Right ventricle myocardium superior (tissue), 1 donor: ENCODE measurements at regions not wholly inside any gene's neighbourhood (a gene's known extent, or its start where the extent isn't known, plus 50 kb on each side); places are given as distances from the start of the nearest gene placed in this dataset.
A peak's percentile ranks its signal among the peaks of the same experiment; 100 is the strongest.

ENCODE experiments used
- ATAC-seq: fragments of 200-7000 bp; cut with Tn5 transposase; one replicate; pipeline ENCODE4 v1.9.1; 2020; ENCODE audit warnings: mild to moderate bottlenecking; ENCODE audit not compliant: poor library complexity
- DNase-seq: peaks from one replicate; pipeline ENCODE4 v3.0.0-alpha.2; 2020
- intact Hi-C: fragments of 100-400 bp; cut with DNase I; formaldehyde crosslinking; loops from one replicate; pipeline ENCODE4 v1.11.2; 2022
- donor health status: DM: no; HTN: yes; CAD: no; lungs with severe emphysema.

DNA sequence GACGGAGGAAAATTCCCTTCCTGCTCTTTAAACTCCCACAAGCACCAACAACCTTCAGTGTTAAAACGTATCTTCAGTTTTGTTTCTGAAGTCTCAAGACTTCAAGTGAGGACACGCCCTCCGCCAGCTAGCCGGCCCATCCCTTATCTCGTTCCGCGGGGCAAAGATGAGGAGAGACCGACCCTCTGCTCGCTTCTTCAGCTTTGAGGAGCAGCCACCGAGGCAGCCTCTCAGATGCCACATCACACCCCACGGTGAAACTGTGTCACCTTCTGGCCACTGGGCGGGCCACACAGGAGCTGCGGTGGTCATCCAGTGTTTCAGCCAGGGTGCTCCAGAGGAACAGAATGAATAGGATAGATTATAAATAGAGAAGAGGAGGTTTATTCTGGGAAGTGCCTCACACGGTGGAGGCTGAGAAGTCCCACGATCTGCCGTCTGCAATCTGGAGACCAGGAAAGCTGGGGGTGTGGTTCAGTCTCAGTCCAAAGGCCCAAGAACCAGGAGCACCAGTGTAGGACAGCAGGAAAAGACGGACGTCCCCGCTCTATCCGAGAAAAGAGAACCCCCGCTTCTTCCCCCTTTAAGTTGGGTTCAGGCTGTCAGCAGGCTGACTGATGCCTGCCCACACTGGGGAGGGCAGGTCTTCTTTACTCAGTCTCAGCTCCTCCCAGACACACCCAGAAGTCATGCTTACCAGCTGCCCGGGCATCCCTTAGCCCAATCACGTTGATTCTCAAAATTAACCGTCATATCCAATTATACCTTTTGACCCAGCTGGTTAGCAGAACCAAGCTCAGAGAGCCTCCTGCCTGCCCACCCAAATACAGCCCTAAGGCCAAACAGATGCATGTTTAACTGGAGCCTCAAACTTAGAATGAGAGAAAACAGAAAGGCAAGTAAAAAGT, 399.7 kb upstream of the ID2 start:
- ATAC-seq (no peak), DNase-seq (no peak)
- intact Hi-C loops = no loop called here

DNA sequence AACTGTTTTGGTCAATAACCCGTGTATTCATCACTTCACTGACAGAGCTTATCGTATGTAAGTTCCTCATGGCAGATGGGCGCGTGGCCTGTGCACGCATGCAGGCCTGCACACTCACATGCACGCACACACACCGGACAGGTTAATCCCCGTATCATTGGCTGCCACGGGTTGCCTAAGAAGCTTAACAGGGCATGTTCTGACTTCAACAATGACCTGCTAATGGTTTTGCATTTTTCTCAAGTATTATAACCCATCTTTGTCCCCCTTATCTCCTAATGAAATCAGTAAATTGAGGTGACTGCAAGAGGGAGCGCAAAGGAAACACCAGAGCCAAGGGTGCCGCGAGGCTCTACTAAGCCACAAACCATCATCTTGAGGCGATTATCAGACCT, 399.0 kb upstream of the ID2 start:
- DNase-seq (no peak), ATAC-seq (no peak)
- intact Hi-C loops = no loop called here

DNA sequence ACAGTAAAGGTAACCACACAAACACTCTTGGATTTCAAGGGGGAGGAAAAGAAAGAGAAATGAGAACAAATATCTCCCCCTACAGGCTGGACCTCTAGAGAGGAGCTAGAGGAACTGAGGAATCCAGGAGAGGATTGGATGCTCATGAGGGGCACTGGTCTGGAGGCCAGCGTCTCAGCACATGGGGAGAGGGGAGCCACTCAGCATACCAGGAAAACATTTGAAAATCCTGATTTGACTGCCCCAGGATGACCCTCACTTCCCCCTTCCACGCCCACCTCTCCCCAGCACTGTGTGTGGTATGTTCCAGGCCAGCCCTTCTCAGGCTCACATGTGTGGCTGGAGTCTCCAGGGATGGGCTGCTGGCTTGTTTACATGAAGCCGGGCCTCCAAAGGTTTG, 396.8 kb upstream of the ID2 start:
- intact Hi-C loops = no loop called here
- DNase-seq (no peak), ATAC-seq (peak; percentile 36)

DNA sequence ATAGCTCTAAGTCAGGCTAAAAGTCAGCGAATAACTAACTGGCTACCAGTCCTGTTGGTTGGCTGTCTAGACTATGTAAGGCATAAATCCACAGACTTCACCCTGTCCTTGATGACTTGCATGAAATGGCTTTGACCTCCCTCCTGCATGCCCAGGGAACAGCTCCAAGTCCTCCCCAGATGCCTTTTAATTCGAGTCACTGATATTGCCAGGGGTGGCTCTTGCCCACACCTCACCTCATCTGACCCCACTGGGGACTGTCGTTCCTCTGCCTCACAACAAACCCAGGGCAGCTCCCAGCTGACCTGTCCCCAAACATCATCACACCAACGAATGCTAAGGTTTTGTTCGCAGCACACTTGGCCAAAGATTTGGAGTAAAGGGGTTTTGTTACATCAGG, 396.0 kb upstream of the ID2 start:
- DNase-seq (no peak), ATAC-seq (peak; percentile 55)
- intact Hi-C loops = no loop called here

DNA sequence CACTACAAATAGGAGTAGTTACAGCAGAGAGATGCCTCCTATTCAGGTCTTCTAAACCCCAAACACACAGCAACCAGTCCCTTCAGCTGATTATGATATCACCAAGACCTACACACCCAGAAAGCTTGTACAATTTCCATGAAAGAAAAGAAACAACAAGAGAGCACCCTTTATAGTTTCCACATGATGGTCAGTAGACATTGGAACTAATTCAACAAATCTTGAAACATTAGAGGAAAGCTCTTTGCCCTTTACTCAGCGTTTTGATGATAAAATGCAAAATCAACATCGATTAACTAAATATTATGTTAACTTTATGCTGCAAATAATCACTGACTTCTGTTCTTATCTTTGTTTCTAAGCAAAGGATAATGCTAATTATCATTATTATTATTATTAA, 393.6 kb upstream of the ID2 start:
- intact Hi-C loops = no loop called here
- ATAC-seq (no peak), DNase-seq (no peak)

DNA sequence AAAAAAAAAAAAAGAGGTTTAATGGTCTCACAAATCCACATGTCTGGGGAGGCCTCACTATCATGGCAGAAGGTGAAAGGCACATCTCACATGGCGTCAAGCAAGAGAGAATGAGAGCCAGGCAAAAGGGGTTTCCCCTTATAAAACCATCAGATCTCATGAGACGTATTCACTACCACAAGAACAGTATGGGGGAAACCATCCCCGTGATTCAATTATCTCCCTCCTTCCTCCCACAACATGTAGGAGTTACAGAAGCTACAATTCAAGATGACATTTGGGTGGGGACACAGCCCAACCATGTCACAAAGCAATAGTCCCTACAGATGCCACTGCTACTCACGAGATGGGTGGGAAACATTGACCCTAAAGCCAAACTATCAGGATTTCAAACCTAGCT, 392.7 kb upstream of the ID2 start:
- DNase-seq (no peak), ATAC-seq (no peak)
- intact Hi-C loops = no loop called here

DNA sequence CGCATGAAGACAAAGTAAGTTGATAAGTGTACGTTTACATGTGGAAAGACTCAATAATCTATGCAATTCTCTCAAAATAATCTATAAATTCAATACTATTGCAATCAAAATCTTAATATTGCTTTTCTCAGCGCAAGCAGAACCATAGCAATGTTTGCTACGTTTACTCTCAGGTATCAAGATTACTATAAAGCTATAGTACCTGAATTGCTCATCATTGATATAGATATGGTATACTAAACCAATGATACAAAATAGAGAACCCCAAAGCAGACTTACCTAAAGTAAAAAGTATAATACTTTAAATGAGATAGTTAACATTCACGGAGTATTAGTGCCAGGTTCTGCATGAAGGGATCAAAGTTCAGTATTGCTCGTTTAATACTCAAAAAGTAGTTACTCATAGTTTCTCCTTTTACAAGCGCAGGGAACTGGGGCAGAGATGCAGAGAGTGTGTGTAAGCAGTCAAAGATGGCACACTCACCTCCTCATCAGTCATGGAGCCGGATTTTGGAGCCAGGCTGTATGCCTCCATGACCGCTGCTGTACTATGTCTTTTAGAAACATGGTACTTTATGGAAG, 391.0 kb upstream of the ID2 start:
- DNase-seq (no peak), ATAC-seq (no peak)
- intact Hi-C loops = no loop called here

DNA sequence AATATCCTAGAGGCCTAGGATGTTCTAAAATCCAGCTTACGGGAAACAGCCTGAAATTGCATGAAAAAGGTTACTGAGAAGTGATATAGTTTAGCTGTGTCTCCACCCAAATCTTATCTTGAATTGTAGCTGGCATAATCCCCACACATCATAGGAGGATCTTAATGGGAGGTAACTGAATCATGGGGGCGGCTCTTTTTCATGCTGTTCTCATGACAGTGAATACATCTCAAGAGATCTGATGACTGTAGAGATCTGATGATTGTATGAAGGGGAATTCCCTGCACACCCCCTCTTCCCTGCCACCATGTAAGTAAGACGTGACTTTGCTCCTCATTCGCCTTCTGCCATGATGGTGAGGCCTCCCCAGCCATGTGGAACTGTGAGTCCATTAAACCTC, 385.6 kb upstream of the ID2 start:
- intact Hi-C loops = no loop called here
- DNase-seq (no peak), ATAC-seq (no peak)

DNA sequence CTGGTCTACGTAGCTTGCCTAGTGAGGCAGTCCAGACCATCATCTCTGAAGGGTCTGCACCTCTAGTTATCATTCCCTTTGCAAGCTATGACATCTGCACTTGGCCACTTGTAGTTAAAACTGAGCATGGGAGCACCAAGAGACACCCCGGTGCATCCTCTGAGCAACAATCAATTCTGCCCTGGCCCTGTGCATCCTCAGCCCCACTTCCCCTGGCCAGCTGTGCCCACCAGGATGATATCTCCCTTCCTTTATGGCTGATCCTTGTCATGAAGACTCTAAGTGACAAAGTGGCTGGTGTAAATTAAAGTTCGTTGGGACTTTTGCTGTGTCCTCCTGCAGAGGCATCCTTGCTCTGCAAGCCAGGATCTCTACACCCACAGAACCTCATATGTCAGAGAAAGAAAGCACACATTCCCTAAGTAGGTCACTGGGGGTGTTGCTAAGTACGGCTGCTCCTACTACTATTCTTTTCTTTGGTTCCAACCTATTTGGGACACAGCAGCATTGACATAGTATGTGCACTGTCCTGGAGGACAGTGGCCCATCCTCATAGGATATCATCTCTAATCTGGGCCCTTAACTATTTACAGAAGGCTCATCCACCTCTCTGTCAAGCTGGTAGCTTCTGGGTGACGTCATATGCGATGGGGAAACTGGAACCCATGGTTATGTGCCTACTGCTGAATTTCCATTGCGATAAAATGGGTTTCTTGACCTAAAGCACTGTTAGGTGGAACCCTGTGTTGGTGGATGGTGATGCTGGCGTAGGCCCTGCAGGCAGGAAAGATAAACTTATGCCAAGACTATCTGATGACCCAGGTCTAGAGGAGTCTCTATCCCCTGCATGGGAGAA, 384.3 kb upstream of the ID2 start:
- ATAC-seq (no peak), DNase-seq (no peak)
- intact Hi-C loops = no loop called here

DNA sequence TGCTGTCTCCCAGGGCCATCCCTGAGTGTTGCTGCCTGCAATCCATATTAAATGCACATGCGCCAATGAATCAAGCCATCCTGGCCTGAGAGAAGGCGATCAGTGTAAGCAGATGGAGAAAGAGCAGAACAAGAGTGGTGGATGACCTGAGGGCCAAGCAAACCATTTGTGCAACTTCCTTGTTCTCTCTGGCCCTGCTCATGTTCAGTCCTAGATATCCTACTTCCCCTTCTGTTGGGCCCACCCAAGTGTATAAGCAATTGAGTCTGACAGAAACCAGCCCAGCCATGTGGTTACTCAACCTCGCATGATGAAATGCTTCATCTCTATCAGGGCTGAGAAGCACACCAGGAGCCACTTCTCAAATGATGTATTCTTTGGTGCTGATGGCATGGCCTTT, 383.1 kb upstream of the ID2 start:
- ATAC-seq (peak; percentile 52), DNase-seq (no peak)
- intact Hi-C loops = no loop called here

DNA sequence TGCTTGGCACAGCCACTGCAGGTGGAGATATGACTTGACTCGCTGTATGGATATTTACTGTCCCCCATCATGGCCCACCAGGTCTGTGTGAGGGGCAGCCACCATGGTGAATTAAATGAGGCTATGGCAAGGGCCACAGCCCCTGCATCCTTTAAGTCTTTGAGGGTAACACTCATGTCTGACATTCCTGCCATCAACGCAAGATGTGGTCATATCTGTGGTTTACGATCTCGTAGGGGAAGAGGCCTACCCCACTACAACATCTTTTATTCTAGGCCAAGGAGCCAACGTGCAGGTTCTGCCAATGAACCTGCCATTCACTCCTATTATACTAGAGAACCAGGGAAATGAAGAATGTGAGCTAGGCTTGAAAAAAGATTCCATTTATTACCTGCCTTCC, 381.6 kb upstream of the ID2 start:
- intact Hi-C loops = no loop called here
- DNase-seq = no peak
- ATAC-seq = no peak

DNA sequence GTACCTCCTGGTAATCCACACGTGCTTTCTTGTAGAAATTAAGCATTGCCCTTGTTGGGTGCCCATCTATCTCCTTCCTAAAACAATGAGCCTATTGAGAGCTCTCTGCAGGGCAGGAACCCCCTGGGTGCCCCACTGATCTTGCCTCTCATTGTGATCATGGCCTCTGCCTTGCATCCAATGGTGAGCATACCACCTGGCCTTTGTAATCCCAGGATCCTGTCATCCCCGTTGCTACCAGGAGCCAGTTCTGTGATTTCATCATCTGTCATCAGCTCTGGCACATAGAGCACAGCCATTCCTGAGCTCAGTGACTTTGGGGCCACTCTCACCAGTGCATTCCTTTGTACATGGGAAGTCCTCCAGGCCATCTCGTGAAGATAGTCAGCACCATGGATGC, 381.0 kb upstream of the ID2 start:
- intact Hi-C loops = no loop called here
- no peak for DNase-seq
- ATAC-seq = no peak

DNA sequence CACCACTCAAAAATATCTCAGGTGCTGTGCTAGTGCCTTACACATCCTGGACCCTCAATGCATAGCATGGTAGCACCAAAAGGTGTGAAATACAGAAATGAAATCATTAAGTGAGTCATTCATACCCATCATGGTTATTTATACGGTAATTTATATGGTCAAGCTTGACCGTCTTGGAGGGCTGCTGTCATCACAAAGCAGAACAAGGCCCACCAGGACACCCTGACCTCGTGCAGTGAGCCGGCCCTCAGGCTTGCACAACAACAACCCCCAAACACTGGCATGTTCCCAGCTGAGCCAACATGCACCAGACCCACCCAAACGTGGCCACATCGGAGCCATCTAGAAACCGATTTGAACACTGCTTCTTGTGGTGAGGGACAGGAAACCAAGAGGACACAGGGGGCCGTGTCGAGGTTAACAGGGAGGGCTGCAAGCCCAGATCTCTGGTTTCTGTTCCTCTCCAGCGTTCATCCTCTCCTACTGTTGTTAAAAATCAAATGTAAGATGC, 378.5 kb upstream of the ID2 start:
- DNase-seq (peak; percentile 79), ATAC-seq (peak; percentile 64)
- intact Hi-C loops = no loop called here

DNA sequence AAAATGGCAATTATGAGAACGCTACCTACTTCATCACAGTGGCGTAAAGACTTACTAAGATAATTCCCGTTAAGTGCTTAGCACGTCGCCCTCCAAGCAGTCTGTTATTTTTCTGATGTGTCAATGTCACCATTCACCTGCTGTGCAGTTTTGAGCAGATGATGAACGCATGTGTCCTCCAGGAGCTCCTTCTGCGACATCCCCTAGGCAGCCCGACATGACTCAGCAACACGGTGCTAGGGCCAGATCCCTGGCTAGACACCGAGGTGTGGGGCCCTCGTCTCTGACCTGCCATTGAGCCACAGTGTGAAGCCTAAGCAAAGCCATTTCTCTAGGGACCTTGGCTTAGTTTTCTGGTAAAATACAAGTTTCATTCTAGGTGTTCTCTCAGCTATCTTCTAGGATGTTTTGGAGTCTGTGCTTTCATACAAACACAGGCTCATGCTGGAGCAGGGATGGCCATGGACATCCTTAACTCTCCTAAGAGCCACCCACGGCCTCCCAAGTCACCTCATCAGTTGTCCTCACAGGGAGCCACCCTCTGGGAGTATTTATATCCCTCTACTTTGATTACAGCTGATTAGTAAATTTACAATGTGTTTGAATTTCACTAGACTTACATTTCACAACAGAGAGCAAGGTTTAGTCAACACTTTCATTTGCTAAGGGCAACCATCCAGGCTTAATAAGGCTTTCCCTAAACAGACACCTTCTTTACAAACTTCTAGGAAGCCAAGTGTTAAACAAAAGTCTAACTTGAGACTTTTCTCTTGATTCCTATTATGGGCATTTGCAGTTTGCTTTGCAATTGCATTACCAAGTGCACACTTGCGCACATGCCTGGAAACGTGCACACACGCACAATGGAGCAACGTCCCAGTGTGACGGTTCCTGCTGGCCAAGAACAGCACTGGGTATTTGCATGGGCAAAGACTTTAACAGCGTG, 376.8 kb upstream of the ID2 start:
- no peak for ATAC-seq
- intact Hi-C loops = no loop called here
- DNase-seq = no peak

DNA sequence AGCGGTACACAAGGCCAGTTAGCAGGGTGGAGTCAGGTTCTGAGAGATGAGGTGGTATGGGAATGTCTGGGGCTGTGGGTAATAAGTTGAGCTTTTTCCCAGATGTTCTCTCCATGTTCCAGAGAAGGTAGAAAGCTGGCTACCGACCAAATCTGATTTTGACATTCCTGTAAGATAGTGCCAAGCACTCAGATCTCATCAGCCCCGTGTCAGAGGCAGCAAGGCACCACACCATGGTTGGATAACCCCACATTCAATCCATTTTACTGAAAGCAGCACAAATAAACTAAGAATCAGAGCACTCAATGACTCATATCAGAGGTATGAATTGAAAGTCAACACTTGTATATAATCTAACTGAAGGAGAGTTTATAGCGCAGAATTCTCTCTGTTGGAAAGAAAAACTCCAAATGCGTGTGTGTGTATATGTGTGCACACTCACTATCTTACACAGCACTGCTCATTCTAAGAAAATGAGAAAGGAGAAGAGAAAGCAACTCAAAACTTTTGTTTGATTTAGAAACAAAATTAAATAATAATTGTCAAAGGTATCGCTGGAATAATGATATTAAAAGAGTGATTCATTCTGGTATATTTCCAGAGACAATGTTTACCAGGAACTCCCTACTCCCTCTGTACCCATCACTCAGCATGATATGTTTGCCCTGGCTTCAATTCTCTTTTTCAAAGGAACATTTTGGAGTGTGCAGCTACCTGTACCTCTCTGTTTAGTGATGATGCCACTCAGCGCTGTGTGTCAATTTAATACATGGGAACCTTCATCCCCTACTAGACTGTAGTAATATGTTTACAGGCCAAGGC, 375.1 kb upstream of the ID2 start:
- intact Hi-C loops = no loop called here
- no peak for ATAC-seq
- DNase-seq = no peak

DNA sequence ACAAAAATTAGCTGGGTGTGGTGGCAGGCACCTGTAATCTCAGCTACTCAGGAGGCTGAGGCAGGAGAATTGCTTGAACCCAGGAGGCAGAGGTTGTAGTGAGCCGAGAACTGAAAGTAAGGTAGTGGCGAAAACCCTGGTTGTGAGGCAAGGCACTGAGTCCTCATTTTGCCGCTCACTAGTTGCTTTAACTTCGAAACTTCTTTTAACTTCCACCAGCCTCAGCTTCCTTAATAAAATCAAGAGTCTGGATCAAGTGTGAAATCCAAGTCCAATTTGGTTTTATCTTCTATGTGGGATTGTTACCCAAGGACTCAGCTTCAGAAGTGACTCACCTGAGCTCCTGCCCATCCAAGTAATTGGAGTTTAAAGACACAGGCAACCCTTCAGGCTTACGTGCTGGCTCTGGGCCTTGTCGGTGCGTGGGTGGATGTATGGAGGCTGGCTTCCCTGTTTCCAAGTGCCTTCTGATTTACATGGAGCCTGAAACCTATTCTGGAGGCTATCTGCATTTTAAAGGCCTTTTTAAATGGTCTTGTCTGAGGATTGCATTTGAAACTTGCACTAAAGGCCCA, 374.2 kb upstream of the ID2 start:
- intact Hi-C loops = no loop called here
- no peak for ATAC-seq
- DNase-seq = no peak

DNA sequence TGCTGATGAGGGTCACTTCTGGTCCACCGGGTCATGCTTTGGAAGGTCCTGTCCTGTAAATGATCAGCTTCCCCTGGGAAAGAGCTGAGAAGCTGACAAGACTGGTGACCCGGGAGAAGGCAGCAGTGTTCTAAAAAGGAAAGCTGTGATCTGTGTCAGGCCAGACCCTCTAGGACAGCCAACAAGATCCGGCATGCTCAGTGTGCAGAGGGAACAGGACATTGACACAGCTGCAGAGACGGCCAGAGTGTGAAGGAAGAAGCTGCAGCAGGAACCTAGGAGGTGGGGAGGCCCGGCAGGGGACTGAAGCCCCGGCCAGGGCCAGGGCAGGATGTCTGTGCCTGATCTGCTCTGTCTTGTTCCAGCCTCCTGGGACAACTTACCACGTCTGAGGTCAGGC, 372.7 kb upstream of the ID2 start:
- DNase-seq (no peak), ATAC-seq (peak; percentile 38)
- intact Hi-C loops = no loop called here
